GM18508 (cell line): ENCODE measurements at regions not wholly inside any gene's neighbourhood (a gene's known extent, or its start where the extent isn't known, plus 50 kb on each side); places are given as distances from the start of the nearest gene placed in this dataset.

Experiments used
- ATAC-seq: cut with Tn5 transposase; IDR thresholded peaks from one replicate; pipeline ENCODE4 v1.9.1; 2021; ENCODE audit warnings: moderate number of reproducible peaks; ENCODE audit not compliant: insufficient read depth, unreplicated experiment

DNA sequence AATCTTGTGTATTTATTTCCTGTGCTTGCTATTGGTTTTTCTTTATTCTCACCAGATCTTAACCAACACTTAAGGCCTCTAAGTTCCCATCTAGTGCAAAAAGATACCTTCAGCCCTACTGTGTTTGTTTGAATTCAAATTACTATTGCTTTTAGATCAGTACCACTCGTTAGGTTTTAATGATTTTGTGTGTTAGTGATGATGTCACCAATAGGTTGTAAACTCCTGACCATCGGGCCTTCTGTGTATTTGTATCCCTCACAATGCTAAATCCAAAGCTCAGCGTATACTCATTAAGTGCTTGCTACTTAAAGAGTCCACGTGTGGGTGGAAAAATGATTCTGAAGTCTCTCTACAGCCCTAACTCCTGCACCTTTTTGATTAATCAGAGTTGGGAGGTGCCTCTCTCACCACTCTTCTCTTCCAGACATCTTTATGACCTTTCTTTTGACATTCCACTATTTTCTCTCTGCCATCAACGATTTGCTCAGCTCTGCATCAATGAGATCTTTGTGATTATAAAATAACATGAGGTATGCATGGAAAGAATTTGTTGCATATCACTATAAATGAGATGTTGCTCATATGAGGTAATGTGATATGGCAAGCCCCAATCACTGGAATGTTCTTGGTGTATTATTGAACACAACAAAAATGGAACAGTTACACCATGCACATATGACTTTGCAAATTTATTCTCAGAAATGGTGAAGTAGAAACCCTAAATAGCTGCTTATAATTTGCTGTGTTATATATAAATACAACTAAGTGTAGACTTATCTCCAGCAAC, 55.1 kb upstream of the LAMA2 start:
- no peak for ATAC-seq

DNA sequence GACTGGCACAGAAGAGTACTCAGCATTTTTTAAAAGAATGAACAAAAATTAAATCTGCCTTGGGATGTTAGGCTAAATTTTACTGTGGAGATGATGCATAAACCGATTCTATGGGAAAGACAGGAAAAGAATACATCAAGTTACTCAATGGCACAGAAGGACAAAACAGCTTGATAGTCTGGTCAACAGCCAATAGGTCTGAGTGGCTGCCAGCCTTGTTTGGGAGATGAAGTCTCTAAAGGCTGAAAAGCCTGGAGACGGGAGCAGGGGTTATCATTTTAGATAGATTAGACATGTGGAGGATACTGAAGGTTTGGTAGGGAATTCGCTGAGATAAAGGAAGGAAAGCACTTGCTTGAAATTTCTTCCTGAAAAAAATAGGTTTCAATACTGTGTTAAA, 56.3 kb upstream of the LAMA2 start:
- ATAC-seq, result no peak

DNA sequence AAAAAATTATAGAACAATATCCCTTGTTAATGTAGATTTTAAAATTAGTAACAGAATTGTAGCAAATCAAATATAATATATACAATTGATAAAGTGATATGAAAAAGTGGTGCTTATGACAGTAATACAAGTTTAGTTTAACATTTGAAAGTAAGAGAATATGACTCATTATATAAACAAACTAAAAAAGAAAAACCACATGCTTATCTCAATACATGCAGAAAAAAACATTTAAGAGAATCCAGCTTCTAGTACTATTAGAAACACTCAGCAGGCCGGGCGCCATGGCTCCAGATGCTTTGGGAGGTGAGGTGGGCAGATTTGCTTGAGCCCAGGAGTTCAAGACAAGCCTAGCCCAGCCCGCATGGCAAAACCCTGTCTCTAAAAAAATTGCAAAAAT, 60.7 kb upstream of the LAMA2 start:
- no peak for ATAC-seq

DNA sequence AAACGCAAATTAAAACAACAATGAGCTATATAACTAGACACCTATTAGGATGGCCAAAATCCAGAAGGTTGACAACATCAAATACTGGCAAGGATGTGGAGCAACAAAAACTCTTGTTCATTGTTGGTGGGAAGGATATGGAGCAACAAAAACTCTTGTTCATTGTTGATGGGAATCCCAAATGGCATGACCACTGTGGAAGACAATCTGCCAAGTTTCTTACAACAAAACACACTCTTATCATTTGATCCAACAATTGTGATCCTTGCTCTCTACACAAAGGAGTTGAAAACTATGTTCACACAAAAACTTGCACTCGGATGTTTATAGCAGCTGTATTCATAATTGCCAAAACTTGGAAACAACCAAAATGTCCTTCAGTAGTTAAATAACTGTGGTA, 61.8 kb upstream of the LAMA2 start:
- no peak for ATAC-seq

DNA sequence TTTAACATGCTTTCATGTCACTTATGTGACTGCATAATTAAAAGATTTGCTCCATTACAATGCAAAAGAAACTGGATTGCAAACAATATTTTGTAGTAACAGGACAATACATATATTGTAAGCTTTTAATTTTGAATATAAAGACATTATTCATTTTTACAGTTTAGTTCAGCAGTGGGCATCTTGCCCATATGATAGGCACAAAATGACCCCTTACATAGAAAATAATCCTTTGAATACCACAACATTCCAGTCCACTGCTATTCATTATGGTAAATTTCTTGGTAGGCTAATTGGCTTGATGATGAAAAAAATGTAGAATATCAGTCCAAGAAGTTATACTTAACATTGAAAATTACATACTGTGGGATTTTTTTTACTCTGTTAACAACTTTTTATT, 74.1 kb upstream of the LAMA2 start:
- ATAC-seq, result no peak

DNA sequence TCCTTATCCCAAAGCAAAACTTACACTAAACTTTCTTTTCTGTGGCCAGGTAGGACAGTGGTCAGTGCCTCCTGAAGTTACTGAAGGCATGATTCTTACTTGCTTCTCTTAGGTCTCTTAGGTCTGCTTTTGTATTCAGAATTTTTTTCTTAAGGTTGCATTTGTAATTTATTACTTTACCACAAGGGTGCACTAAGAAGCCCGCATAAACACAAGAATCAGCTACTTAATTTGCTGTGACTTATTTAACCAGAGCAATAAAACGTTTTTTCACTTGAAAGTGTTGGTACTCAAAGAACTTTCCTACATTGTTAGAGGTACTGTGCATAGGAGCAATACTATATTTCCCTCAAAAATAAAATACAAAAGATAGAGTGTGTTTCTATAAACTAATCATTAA, 75.4 kb upstream of the LAMA2 start:
- no peak for ATAC-seq

DNA sequence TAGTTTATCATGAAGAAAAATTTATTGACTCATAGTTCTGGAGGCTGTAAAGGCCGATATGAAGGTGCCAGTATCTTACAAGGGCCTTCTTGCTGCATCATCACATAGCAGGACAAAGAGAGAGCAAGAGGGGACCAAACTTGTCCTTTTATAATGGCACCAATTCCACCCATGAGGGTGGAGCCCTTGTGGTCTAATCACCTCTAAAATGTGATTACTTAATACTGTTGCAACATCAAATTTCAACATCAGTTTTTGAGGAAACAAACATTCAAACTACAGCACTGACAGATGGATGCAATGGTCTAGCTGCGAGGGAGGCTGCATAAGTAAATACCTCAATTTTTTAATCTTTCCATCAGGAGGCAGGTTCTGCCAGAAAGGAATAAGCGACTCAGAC, 76.7 kb upstream of the LAMA2 start:
- ATAC-seq, result no peak

DNA sequence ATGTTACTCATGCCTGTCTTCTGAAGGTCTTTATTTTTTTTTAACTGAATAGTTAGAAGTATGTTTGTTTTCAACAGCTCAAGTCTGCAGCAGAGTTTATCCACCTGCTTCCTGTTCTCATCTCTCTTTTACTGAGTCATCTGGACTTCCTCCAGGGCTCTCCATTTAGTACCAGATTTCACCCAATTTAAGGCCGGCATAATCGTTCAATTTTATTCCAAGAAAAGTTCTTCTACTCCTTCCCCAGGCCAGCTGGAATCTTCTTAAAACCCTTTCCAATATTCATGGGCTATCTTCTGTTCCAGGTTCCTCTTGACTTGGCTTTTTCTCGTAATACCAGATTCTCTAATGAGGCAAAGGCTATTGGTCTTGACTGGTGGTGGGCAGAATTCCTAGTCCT, 79.0 kb upstream of the LAMA2 start:
- ATAC-seq, result no peak

DNA sequence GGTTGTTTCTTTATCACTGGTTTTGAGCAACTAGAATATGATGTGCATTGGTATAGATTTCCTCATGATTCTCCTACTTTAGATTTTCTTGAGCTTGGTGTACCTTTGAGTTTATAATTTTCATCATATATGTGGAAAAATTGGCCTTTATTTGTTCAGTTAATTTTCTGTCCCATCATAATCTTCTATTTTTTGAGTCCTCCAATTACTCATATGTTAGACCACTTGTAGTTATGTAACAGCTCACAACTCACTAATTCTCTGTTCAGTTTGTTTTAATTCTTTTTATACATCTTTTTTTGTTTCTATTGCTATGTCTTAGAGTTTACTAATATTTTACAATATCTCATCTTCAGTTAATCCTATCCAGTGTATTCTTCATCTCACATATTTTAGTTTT, 81.3 kb upstream of the LAMA2 start:
- no peak for ATAC-seq

DNA sequence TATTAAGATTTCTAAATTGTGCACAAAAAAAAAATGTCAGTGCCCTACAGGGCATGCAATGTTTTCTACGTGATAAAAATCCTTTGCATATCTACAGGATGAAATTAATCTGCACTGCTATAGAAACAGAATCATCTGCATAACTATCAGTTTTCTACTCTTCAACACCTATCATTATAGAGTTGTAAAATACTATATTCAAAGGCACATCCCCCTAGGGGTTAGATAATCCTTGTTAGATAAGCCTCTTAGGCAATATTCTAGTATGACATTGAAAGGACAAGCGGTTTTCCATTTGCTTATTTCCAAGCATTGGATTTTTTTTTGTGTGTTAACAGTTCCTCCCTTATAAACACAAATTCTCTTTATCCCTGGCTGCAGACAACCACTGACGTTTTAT, 98.7 kb upstream of the LAMA2 start:
- no peak for ATAC-seq

DNA sequence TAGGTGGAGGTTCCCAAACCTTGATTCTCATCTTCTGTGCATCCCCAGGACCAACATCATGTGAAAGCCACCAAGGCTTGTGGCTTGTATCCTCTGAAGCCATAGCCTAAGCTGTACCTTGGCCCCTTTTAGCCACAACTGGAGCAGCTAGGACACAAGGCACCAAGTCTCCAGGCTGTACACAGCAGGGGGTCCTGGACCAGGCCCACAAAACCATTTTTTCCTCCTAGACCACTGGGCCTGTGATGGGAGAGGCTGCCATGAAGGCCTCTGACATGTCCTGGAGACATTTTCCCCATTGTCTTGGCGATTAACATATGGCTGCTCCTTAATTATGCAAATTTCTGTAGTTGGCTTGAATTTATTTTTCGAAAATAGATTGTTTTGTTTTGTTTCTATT, 114.8 kb upstream of the LAMA2 start:
- no peak for ATAC-seq

DNA sequence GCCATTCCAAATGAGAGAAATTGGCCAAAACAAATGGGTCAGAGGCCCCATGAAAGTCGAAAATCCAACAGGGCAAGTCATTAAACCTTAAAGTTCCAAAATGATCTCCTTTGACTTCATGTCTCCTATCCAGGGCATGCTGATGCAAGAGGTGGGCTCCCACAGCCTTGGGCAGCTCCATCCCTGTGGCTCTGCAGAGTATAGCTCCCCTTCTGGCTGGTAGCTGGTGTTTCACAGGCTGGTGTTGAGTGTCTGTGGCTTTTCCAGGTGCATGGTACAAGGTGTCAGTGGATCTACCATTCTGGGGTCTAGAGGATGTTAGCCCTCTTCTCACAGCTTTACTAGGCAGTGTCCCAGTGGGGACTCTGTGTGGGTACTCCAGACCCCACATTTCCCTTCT, 115.2 kb upstream of the LAMA2 start:
- ATAC-seq, result no peak

DNA sequence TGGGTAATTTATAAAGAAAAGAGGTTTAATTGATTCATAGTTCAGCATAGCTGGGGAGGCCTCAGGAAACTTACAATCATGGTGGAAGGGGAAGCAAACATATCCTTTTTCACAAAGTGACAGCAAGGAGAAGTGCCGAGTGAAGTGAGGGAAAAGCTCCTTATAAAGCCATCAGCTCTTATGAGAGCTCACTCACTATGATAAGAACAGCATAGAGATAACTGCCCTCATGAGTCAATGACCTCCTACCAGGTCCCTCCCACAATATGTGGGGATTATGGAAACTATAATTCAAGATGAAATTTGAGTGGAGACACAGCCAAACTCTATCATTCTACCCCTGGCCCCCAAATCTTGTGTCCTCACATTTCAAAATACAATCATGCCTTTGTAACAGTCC, 115.8 kb upstream of the LAMA2 start:
- ATAC-seq, result no peak

DNA sequence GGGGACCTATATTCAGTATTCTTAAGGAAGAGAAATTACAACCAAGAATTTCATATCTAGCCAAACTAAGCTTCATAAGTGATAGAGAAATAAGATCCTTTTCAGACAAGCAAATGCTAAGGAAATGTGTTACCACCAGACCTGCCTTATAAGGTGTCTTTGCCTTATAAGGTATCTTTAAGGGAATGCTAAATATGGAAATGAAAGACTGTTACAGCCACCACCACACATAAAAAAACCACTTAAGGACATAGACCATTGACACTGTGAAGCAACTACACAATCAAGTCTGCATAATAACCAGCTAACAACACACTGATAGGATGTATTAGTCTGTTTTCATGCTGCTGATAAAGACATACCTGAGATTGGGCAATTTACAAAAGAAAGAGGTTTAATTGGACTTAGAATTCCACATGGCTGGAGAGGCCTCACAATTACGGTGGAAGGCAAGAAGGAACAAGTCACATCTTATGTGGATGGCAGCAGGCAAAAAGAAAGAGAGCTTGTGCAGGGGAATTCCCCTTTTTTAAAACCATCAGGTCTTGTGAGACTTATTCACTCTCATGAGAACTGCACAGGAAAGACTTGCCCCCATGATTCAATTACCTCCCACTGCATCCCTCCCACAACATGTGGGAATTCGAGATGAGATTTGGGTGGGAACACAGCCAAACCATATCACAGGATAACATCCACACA, 119.2 kb upstream of the LAMA2 start:
- ATAC-seq, result no peak

DNA sequence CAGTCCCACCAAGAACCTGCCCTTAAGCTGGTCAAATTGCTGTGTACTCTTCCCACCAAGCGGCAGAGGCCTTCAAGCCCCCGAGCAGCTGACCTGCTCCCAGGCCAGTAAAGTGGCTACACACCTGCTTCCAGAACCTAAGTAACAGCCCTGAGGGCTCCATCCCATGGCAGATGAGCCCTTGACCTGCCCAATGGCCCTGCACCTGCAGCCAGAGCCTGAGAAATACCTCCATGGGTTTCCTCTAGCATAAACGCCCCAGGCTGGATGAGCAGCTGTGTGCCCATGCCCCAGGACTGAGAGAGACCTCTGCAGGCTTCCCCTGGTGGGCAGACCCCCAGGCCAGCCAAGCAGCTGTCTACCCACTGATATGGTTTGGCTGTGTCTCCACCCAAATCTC, 123.0 kb upstream of the LAMA2 start:
- no peak for ATAC-seq

DNA sequence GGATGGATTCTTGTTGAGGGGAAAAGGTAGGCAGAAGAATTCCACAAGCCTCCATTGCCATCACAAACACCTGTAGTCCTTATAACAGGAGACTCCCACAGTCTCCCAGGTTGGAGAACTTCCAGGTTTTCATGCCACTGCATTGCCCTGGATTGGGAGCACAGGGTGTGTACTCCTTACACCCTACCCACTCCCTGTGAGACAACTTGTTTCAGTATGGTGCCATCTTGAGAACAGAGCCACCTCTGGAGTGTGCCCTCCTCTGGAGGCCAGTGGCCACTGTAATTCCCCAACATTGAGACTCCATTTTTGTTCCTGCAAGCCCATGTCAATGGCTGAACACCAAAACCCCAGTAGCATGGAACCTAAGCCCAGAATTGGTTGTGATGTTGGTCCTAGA, 123.5 kb upstream of the LAMA2 start:
- ATAC-seq, result no peak

DNA sequence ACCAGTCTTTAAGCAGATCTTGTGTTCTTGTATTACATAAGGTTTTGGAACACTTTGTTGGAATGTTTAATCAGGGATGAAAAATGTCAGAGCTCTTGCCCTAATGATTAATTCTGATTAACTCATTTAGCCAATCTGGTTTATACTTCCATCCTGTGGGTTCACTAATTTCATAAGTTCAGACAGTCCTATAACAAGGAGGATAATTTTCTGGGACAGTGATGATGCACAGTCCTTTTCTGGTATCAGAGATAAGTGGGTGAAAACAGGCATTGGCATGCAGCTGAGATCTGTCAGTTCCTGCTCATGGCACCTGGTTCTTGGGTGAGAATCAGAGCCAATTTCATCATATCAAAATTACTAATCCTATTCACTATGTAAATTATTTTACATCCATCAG, 125.0 kb upstream of the LAMA2 start:
- no peak for ATAC-seq

DNA sequence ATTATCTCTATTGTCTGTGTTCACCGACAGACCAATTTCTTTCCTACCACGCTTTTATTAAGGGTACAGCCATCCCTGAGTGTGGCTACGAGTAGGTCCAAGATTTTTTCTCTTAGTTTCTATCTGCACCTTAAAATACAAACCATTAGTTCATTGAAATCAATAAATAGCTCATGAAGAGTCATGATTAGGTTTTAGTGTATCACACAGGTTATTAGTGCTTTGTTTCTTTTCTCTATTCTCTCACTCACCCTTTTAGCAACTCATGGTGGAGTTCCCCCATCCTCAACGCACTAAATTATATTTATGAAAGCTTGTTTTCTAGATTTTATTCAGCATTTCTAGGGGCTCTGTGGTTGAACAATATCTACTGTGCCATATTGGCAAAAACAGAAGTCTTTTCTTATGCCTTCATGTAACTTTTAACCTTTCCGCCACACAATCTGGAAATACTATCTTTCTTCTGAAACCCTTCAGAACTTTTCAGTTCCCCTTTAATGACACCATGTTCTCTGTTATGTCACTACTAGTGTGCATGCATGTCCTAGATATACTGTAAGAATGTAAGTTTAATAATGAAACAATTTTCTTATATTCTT, 128.2 kb upstream of the LAMA2 start:
- ATAC-seq, result peak; percentile 98

DNA sequence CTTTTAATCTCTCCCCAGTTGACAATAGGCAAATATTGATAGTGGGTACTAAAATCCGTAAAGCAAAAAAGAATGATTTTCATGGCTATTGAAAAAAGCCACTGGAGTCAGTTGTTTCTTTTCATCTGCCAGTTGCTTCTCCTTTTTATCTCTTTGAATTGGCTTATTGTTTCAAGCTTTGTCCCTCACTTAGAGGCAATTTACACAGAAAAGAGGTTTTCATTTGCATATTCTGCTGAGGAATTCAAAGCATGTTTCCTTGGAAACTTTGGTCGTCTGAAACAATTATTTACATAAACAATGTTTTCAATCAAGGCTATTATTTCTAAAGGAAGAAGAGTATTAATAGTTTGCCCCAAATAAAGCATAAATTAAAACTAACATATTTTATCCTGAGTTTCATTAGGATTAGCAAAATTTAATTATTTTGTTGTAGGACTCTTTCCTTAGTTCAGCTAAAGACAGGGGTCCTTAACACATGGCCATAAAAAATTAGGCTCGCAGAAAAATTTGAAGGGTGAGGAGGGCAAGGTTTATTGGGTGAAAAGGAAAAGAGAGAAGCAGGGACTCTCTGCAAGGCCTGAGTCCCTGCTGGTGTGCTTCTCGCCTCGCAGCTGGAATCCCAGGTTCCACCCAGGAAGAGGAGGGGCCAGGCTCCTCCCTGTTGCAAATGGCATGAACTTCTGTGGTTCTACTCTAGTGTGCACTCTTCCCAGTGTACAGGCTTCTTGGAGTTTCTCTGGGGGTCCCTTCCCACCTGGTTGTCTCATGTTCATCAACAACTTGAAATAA, 138.8 kb upstream of the LAMA2 start:
- ATAC-seq, result no peak

DNA sequence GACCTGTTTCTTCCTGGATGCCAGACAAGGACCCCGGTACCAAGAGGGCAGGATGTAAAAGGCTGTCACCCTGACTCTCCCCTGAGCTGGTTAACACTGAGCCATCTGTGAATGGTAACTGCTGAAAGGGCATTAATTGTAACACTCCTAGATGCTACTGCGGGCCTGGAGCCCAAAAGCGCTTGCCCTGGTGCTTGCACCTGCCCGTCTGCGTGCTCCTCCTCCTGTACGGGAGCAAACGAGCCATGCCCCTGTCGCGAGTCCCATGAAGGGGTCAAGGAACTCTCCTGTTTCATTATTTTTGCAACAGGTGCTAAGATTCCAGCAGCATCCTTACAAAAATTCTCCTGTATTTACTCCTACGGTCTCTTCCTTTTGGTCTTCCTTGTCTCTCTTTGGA, 140.0 kb upstream of the LAMA2 start:
- no peak for ATAC-seq

DNA sequence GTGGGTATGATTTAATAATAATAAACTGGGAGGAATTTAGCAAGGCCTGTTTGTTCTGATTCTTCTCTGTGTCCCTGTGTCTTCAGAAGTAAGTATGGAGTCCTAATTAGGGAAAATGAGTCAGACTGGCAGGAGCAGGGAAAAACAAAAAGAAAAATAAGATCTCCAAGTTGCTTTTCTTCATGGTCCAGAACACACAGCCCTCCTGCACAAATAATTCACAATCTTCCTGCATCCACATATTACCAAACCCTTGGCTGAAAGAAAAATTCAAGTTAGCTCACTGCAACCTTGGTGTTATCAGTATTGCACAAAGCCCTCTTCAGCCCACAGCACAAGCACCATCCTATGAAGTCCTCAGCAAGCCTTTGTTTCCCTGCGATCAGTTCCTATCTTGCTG, 142.0 kb upstream of the LAMA2 start:
- no peak for ATAC-seq
